ENCODE measurements at regions not wholly inside any gene's neighbourhood (a gene's known extent, or its start where the extent isn't known, plus 50 kb on each side); places are given as distances from the start of the nearest gene placed in this dataset.
A peak's percentile ranks its signal among the peaks of the same experiment; 100 is the strongest.
"Not testable (repeated sequence)": the region's sequence is repeated elsewhere in the genome, so short reads cannot be mapped to it uniquely, and the experiment has no call there.

- no peak for DNase-seq
Observed at GRCh38 chr12:102344691-102345090, 135.7 kb downstream of the IGF1 start.

- DNase-seq = no peak
Observed at GRCh38 chr12:102343361-102344121, 136.8 kb downstream of the IGF1 start.

- DNase-seq = no peak
Observed at GRCh38 chr12:102342281-102343006, 137.9 kb downstream of the IGF1 start.

GRCh38 chr12:102334765-102335164 is 137.1 kb upstream of the PMCH start:
- DNase-seq = no peak

GRCh38 chr12:102331419-102331818 is 133.8 kb upstream of the PMCH start:
- DNase-seq = no peak

GRCh38 chr12:102329883-102330282 is 132.2 kb upstream of the PMCH start:
- no peak for DNase-seq

- no peak for DNase-seq
Observed at GRCh38 chr12:102326982-102327381, 129.3 kb upstream of the PMCH start.

GRCh38 chr12:102325108-102325507 is 127.5 kb upstream of the PMCH start:
- DNase-seq = not testable (repeated sequence)

- DNase-seq = no peak
Observed at GRCh38 chr12:102323799-102324198, 126.2 kb upstream of the PMCH start.

GRCh38 chr12:102322254-102322653 is 124.6 kb upstream of the PMCH start:
- no peak for DNase-seq

- DNase-seq = peak; percentile 33
Observed at GRCh38 chr12:102321305-102322082, 123.9 kb upstream of the PMCH start.

GRCh38 chr12:102317155-102317554 is 119.5 kb upstream of the PMCH start:
- peak; percentile 45 for DNase-seq

GRCh38 chr12:102316723-102317122 is 119.1 kb upstream of the PMCH start:
- DNase-seq = no peak

GRCh38 chr12:102314821-102315220 is 117.2 kb upstream of the PMCH start:
- DNase-seq = no peak

- not testable (repeated sequence) for DNase-seq
Observed at GRCh38 chr12:102313116-102313971, 115.7 kb upstream of the PMCH start.

GRCh38 chr12:102305486-102305885 is 107.9 kb upstream of the PMCH start:
- no peak for DNase-seq

GRCh38 chr12:102304667-102305066 is 107.0 kb upstream of the PMCH start:
- DNase-seq = not testable (repeated sequence)

- DNase-seq = no peak
Observed at GRCh38 chr12:102302553-102302952, 104.9 kb upstream of the PMCH start.

- DNase-seq = no peak
Observed at GRCh38 chr12:102301547-102301946, 103.9 kb upstream of the PMCH start.

GRCh38 chr12:102300824-102301461 is 103.3 kb upstream of the PMCH start:
- DNase-seq = peak; percentile 71

GRCh38 chr12:102299731-102300130 is 102.1 kb upstream of the PMCH start:
- no peak for DNase-seq

GRCh38 chr12:102298022-102298421 is 100.4 kb upstream of the PMCH start:
- no peak for DNase-seq
